ENCODE measurements at regions not wholly inside any gene's neighbourhood (a gene's known extent, or its start where the extent isn't known, plus 50 kb on each side); places are given as distances from the start of the nearest gene placed in this dataset. TPM values are rescaled to one million over a fixed set of nuclear protein-coding genes. Genes with fewer than 3 reads are reported as not detected.
"Not testable (repeated sequence)": the region's sequence is repeated elsewhere in the genome, so short reads cannot be mapped to it uniquely, and the experiment has no call there.

DNA sequence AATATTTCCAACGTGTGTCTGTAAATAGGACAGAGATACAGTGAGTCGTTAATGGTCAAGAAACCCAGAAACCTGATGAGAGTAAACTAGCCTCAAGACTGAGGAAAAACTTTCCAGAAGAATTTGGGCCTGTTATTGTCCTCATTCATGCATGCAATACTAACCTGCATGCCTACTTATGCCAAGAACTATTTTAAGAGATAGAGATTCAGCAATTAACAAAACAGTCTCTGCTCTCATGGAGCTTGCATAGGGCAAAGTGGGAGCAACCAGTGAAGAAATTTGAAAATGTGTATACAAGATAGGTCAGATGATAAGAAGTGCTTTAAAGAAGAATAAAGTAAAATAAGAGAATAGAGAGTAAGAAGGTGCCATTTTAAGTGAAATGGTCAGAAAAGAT, 66.1 kb upstream of the FRG1 start:
- Histone ChIP-seq H3K4me3 (no peak overlapping the region), H3K9me3 (no peaks in the 10 kb centered on the region), H3K27ac (no peak overlapping the region), H3K4me1 (no peaks in the 10 kb centered on the region), H3K27me3 (no peaks in the 10 kb centered on the region), H3K36me3 (no peaks in the 10 kb centered on the region)
- TF ChIP-seq EP300 (IDR thresholded peaks at IDR 0.05): no peak
- TF ChIP-seq, protein P1, sequence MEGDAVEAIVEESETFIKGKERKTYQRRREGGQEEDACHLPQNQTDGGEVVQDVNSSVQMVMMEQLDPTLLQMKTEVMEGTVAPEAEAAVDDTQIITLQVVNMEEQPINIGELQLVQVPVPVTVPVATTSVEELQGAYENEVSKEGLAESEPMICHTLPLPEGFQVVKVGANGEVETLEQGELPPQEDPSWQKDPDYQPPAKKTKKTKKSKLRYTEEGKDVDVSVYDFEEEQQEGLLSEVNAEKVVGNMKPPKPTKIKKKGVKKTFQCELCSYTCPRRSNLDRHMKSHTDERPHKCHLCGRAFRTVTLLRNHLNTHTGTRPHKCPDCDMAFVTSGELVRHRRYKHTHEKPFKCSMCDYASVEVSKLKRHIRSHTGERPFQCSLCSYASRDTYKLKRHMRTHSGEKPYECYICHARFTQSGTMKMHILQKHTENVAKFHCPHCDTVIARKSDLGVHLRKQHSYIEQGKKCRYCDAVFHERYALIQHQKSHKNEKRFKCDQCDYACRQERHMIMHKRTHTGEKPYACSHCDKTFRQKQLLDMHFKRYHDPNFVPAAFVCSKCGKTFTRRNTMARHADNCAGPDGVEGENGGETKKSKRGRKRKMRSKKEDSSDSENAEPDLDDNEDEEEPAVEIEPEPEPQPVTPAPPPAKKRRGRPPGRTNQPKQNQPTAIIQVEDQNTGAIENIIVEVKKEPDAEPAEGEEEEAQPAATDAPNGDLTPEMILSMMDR (IDR thresholded peaks at IDR 0.05): no peak
- no peak for TF ChIP-seq POLR2A (IDR thresholded peaks at IDR 0.05)
- DNase-seq (ENCODE audit: low spot score in 2 of 2): no peak
- WGBS, 2 donors: 87 to 92% methylated on average over 2 of the region's 2 CpGs

GRCh38 chr4:189881190-189881589, 59.5 kb upstream of the FRG1 start:
- not testable (repeated sequence) for H3K27ac ChIP-seq, H3K4me1 ChIP-seq, H3K36me3 ChIP-seq, H3K9me3 ChIP-seq, H3K27me3 ChIP-seq, H3K4me3 ChIP-seq
- peak in 1 of 2 donors; percentile 18 for DNase-seq (ENCODE audit: low spot score in 2 of 2)
- WGBS, 2 donors: 88 to 92% methylated on average over 15 of the region's 15 CpGs

- not testable (repeated sequence) for H3K9me3 ChIP-seq; H3K4me3 ChIP-seq; H3K4me1 ChIP-seq; H3K36me3 ChIP-seq; DNase-seq (ENCODE audit: low spot score in 2 of 2); H3K27me3 ChIP-seq; H3K27ac ChIP-seq
- 73 to 77% methylated on average over 4 of the region's 4 CpGs for WGBS, 2 donors
Observed at GRCh38 chr4:189888407-189888806, 52.3 kb upstream of the FRG1 start.

Small RNA genes in the stretch of these regions (small RNA-seq; reads per million reads assigned to genes)
- gene RNU1-51P (not detected), gene RNU7-192P (not detected)
